ENCODE measurements at regions not wholly inside any gene's neighbourhood (a gene's known extent, or its start where the extent isn't known, plus 50 kb on each side); places are given as distances from the start of the nearest gene placed in this dataset.

GRCh38 chr4:3831529-3832150 lies 65.5 kb downstream of the ADRA2C start:
- DNase-seq (ENCODE audit: low read depth): no peak

DNA sequence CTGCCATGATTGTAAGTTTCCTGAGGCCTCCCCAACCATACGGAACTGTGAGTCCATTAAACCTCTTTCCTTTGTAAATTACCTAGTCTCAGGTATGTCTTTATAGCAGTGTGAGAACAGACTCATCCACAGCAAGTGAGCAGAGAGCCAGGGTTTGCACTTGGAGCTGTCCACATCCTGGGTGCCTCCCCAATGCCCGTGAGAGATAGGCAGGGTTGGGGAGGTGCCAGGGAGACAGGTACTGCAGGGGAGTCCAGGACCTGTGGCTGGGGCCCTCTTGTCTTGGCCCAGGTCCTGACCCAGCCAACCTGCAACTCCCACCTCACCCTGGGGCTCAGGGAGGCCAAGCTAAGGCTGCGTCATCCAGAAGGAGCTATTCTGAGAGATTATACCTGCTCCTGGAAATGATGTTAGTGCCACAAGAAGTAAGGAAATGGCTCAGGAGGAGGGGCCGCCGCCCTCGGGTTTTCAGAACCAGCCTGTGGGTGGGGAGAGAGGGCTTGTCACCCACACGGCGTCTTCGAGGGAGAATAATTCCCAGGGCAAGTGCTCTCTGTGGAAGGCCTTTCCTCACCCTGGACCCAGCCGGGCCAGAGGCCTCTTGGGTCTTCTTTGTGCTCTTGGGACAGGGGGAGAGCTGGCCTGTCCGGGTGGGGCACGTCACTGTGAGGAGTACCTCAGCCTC lies 66.5 kb downstream of the ADRA2C start:
- DNase-seq (ENCODE audit: low read depth): no peak

- no peak for DNase-seq (ENCODE audit: low read depth)
These were observed 67.3 kb downstream of the ADRA2C start for GRCh38 chr4:3833326-3833989.

DNA sequence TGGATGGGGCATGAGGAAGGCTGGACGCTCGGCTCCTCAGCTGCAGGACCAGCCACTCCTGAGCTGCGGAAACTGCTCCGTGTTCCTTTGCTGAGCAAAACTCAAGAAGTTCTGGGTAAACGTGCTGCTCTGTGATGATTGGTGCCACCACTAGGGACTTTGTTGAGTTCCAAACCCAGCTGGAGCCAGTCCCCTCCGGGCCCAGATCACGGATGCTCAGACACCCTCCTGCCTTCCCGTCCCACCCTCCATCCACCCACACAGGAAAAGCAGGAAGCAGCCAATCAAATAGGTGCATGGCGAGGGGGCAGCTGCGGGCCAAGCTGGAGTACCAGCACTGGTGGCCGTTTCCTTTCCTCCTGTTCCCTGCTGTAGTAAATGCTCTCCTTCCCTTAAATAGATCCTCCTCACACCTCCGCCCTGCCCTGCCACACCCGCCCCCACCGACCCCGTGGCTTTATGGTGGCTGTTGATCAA lies 68.0 kb downstream of the ADRA2C start:
- no peak for DNase-seq (ENCODE audit: low read depth)

DNA sequence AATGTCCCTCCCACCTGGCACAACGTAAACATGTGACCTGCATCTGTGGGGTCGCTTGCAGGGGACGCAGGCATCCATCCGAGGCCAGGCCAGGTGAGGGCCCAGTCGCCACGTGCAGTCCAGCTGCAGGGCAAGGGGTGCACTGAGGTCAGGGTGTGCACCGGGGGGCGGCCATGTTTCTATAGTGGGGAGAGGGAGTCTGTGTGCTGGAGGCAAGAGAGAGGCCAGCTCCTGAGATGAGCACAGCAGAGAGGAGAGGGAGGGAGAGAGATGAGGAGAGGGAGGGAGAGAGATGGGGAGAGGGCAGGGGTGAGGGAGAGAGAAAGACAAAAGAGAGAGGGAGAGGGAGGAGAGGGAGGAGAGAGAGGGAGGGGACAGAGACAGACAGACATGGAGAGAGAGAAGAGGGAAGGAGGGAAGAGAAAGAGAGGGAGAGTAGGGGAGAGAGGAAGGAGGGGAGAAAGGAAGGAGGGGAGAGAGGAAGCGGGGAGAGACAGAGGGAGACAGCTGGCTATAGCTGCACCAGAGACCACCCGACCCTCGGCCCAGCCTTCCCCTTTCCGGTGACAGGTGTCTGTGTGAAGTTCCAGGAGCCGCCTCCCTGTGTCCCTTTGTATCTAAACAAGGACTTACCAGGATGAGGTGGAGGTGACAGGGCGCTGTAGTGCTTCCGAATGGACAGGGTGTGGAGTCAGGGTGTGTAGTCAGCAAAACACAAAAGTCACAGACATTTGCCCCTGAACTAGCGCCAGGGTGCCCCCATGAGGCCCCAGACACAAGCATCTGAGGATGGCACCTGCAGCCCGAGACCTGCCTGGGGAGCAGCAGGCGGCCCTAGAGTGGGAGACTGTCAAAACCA lies 68.7 kb downstream of the ADRA2C start:
- DNase-seq (ENCODE audit: low read depth): no peak

DNA sequence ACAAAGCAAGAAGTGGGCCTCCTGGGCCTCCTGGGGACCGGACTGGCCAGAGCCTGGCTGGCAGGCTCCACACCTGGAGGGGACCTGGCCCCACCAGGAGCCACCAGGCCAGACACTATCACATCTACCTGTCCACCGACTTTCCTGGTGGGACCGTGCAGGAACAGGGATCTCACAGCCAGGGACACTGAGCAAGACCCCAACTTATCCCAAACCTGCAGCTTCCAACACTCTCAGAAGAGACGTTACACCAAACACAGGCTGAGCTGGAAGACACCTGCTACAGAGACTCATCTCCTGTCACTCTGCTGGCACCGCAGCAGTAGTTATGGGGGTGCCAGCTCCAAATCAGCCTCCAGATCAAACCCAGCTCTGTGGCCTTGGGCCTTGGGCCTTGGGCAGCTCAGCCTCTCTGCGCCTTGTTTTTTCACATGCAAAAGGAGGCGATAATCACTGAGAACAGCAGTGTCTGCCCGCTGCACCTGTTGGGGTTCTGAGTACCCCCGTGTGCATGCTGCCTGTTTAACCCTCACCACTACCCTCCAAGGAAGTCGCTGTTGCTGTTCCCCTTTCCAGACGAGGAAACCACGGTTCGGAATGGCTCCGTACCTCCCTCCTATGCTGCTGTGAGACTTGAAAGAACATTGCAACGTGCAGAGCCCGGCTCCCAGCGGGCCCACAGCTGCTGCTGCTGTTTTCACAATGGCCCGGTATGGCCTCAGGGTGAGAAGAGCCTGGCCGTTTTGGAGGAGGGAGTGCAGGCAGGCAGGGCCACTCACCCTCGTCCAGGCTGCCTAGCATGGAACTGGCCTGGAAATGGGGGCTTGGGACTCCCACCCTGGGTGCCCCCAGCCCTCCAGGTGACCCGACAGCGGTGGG lies 69.6 kb downstream of the ADRA2C start:
- no peak for DNase-seq (ENCODE audit: low read depth)

DNA sequence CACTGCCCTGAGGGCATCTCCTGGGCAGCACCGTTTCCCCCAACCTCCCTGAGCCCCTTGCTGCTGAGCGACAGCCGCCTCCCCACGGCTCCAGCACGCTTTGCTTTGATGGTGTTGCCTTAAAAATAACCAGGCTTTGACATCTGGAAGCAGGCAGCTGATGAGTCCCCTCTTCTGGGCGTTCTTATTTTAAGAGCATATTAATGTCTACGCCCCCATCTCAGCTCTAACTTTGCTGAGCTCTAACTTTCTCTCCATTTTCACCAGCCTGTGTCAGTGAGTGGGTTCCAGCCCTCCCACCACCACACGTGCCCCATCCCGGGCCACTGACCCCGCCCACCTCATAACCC lies 70.2 kb downstream of the ADRA2C start:
- no peak for DNase-seq (ENCODE audit: low read depth)

GRCh38 chr4:3836756-3837601 lies 70.8 kb downstream of the ADRA2C start:
- no peak for DNase-seq (ENCODE audit: low read depth)

GRCh38 chr4:3838437-3839380 lies 72.5 kb downstream of the ADRA2C start:
- no peak for DNase-seq (ENCODE audit: low read depth)

DNA sequence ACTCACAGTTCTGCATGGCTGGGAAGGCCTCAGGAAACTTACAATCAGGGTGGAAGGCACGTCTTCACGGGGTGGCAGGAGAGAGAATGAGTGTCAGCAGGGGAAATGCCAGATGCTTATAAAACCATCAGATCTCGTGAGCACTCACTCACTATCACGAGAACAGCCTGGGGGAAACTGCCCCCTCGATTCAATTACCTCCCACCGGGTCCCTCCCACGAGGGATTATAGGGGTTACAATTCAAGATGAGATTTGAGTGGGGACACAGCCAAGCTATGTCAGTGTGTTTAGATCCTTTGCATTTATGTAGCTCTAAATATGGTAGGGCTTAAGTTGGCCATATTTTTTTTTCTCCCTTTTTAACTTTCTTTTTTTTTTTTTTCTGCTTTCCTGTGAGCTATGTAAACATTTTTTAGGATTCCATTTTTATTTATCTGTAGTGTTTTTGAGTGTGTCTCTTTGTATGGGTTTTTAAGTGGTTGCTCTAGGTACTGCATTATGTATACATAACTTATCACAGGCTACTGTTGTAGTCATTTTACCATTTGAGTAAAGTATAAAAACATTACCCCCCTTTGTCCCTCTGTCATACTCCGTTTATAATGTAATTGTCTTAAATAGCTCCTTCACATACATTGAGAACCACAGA lies 79.0 kb downstream of the ADRA2C start:
- DNase-seq (ENCODE audit: low read depth): no peak

GRCh38 chr4:3845744-3846429 lies 79.7 kb downstream of the ADRA2C start:
- DNase-seq (ENCODE audit: low read depth): no peak

DNA sequence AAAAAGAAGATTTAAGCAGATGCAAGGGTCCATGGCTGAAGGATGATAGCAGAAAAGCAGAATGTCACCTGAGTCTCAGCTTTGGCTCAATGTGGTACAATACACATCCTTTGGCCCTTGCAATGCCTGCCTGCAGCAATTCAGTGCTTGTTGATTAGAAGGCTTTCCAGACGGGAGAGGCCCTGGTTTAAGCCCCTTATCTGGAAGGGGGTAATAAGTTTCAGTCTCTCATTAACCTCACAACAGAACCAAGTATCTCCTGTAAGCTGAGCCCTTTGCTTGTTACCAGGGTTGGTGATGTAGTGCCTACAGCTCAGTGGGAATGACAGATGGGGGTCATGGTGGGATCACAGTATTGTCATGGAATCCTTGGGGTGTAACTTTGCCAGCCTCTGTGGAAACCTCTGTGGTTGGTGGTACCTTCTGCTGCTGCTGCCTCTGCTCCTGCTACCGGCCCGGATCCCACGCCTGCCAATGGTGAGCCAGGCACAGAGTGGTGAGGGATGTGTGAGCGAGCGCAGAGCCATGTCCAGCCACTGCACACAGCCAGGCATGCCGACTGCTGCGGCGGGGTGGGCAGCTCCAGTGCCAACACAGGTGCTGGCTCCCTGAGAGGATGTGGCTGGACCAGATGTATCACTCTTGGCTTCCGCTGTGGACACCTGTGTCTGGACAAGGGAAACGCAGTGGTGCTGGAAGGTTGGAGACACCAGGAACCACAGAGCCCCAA lies 81.2 kb downstream of the ADRA2C start:
- DNase-seq (ENCODE audit: low read depth): no peak

DNA sequence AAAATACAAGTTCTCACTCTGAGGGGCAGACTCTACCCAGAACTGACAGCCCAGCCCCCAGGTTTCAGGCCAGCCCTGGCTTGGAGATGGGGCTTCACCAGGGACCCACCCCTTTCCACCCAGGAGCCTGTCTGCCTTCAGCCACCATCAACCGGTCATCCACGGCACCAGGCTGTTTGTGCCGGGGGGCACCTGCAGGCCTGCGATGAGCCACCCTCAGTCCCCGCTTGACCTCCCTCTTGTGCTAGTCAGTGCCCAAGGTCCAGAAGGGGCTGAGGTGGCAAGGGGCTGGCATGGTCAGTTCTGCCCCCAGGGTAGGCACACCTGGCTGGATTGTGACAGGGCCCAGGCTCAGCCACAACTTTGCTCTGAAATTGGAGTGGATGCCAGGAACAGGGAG lies 82.1 kb downstream of the ADRA2C start:
- no peak for DNase-seq (ENCODE audit: low read depth)

GRCh38 chr4:3849140-3849539 lies 83.0 kb downstream of the ADRA2C start:
- DNase-seq (ENCODE audit: low read depth): no peak

- DNase-seq (ENCODE audit: low read depth): no peak
These were observed 83.9 kb downstream of the ADRA2C start for GRCh38 chr4:3850128-3850527.

- no peak for DNase-seq (ENCODE audit: low read depth)
These were observed 85.0 kb downstream of the ADRA2C start for GRCh38 chr4:3851211-3851610.

GRCh38 chr4:3851881-3852280 lies 85.7 kb downstream of the ADRA2C start:
- no peak for DNase-seq (ENCODE audit: low read depth)

DNA sequence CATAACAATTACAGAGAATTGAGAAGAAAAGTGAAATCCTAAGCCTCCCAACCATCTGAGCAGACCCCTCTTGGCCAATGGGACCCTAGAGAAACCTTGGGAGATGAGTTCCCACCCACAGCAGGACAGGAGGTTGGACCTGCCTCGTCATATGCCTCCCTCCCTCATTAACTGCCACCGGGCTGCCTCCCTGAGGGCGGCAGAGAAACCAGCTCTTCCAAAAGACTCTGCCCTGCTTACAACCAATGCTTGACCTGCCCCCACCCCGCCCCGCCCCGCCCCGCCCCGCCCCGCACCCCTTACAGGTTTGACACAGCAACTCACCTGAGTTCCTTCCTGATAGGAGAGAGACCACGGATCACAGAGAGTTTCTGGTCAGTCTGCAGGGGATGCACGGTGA lies 86.1 kb downstream of the ADRA2C start:
- DNase-seq (ENCODE audit: low read depth): no peak
